ENCODE measurements at regions not wholly inside any gene's neighbourhood (a gene's known extent, or its start where the extent isn't known, plus 50 kb on each side); places are given as distances from the start of the nearest gene placed in this dataset.

DNA sequence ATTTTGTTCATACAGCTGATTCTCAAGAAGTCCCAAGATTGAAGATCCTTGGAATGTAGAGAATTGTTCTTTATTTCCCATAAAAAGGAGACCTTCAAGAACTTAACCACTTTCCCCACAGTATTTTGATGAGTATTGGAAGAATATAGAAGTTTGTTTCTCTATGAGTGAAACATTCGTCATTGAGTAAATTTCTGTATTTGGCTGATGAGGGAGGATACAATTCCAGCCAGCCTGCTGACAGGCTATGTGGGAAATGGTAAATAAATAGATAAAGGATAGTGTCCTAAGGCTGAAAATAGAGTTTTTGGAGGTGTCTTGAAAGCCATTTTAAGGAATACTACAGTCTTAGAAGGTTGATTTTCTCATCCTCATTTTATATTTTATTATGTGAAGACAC, 1076.1 kb downstream of the ROBO2 start:
- intact Hi-C loops (cut with DNase I) = no loop called here
- ATAC-seq (no peak), DNase-seq (ENCODE audit: low spot score) (no peak)

GRCh38 chr3:78116874-78117273, 1077.0 kb downstream of the ROBO2 start:
- DNase-seq (ENCODE audit: low spot score) (no peak), ATAC-seq (peak; percentile 70)
- intact Hi-C loops (cut with DNase I) = no loop called here

DNA sequence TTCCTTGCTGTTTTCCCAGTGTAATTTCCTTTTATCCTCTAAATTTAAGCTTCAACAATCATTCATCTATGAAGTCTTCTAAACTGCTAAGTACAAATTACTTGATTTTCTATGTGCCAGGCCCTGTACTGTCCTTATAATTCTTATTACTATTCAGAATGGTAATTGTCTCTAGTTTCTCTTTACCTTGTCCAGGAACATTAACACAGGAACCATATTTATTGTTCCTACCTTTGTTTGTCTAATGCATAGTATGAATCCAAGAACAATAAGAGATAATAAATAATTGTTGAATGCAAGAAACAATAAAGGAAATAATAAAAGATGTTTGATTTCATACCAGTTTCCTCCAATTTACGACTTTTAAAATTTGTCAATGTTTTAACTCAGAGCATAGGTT, 1083.2 kb downstream of the ROBO2 start:
- DNase-seq (ENCODE audit: low spot score) (no peak), ATAC-seq (no peak)
- intact Hi-C loops (cut with DNase I) = no loop called here

- no peak for ATAC-seq
- no peak for DNase-seq (ENCODE audit: low spot score)
- intact Hi-C loops (cut with DNase I) = no loop called here
Observed at GRCh38 chr3:78129707-78130106, 1089.8 kb downstream of the ROBO2 start.

DNA sequence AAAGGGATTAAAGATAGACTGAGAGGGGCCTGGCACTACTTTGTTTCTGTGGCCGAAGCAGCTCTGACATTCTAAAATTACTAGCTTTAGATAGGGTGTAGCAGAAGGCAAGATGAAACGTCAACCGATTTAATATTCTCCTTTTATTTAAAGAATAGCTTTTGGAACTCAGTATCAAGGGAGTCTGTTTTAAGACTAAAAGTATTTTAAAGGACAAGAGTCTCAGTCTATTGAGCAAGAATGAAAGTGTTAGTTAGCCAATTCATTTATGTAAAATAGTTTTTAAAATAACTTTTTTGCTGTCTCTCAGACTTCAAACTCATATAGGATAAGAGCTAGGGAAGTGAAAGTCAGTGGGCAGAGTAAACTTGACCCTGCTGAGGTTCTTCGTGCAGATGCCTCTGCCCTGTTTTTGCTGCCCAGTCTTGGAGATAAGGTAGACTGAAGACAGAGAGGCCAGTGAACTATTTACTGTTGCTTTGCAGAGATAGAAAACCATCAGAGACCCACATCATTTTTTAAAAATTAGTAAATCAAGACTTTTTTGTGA, 1090.9 kb downstream of the ROBO2 start:
- ATAC-seq (no peak), DNase-seq (ENCODE audit: low spot score) (no peak)
- intact Hi-C loops (cut with DNase I) = no loop called here

- DNase-seq (ENCODE audit: low spot score) (no peak), ATAC-seq (no peak)
- intact Hi-C loops (cut with DNase I) = no loop called here
Observed at GRCh38 chr3:78134496-78134895, 1094.6 kb downstream of the ROBO2 start.

- no peak for ATAC-seq
Observed at GRCh38 chr3:78139166-78139565, 1099.3 kb downstream of the ROBO2 start.

GRCh38 chr3:78140274-78140673, 1100.4 kb downstream of the ROBO2 start:
- DNase-seq (ENCODE audit: low spot score) (no peak), ATAC-seq (no peak)
- intact Hi-C loops (cut with DNase I) = no loop called here

More at GRCh38 chr3:78139166-78139565, 1099.3 kb downstream of the ROBO2 start:
- intact Hi-C loops (cut with DNase I) = no loop called here
- DNase-seq (ENCODE audit: low spot score) = no peak

DNA sequence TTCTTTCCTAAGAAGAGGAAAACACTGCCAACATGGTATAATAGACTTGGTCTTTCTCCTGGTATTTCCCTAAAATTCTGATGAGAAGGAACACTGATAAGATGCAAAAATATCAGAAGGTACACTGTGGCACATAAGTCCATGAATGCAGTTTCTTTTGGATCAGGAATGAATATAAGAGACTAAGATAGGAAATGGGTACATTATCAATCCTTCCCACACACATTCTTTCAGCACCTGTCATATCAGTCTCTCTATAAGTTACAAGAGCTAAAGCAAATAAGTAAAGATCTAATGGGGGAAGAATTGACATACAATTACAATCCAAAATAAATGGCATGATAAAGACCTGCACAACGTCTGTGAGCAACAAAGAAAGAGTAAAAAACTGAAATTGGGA, 1101.0 kb downstream of the ROBO2 start:
- no peak for DNase-seq (ENCODE audit: low spot score)
- intact Hi-C loops (cut with DNase I) = no loop called here
- no peak for ATAC-seq

DNA sequence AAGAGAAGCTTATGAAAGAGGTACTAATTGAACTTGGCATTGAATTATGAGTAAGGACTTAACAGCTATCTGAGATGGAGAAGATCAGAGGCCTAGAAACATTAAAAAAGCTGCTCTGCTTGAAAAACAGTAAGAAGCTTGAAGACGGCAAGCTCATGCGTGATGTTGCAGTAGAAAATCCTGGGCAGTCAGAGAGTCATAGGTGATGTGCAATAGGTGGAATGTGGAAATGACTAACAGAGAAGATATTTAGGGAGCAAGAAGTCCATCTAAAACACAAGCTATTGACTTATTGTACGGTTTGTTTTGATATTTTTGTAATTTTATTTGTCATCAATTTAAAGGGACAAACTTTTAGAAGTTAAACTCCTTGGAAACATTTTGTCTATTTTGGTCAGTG, 1101.4 kb downstream of the ROBO2 start:
- DNase-seq (ENCODE audit: low spot score) = no peak
- intact Hi-C loops (cut with DNase I) = no loop called here
- no peak for ATAC-seq

DNA sequence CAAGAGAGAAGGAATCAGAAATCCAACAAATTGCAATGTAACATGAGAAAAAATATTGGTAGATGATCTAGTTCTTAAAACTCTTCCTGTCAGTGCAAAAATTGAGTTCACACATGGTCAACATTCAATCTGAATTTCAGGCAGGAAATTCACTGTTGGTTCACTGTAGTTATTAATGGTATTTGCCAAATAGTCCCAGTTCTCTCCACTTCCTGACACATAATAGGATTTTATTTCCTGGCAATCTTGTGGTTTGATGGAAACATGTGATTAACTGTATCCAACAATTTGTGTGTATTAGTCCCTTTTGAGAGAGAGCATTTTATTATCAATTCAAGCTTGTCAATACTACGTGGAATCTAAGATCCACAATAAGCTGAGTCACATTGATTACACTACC, 1103.1 kb downstream of the ROBO2 start:
- no peak for DNase-seq (ENCODE audit: low spot score)
- ATAC-seq = no peak
- intact Hi-C loops (cut with DNase I) = no loop called here

DNA sequence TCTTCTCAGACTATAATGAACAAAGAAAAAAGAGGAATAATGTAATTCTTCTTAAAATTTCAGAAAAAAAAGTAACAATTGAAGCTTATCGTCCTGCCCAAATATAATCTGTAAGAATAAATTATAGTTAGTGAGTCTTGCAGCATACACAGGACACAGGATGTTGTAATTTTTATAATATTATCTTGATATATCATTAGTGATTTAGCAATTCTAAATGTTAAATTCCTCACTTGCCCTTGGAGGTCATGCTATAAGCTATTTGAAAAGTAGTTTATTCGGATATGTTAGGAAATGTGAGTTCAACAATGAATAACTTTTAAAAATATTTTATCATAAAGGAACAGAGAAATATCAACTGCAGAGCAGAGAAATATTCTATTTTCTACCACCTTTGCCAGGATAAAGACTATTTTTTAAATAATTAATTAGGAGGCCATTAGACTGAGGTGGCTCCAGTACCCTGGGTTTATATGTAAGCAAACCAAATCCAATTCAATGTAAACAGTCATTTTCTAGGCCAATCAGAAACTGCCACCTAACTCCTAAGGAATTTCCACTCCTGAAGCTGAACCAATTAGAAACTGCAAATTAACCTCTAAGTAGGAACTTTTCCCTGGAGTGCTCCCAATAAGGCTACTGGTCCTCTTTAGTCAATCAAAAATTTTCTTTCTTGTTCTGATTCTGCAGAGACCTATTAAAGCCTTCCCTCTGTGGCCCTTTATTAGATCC, 1109.3 kb downstream of the ROBO2 start:
- intact Hi-C loops (cut with DNase I) = no loop called here
- DNase-seq (ENCODE audit: low spot score) (no peak), ATAC-seq (no peak)

DNA sequence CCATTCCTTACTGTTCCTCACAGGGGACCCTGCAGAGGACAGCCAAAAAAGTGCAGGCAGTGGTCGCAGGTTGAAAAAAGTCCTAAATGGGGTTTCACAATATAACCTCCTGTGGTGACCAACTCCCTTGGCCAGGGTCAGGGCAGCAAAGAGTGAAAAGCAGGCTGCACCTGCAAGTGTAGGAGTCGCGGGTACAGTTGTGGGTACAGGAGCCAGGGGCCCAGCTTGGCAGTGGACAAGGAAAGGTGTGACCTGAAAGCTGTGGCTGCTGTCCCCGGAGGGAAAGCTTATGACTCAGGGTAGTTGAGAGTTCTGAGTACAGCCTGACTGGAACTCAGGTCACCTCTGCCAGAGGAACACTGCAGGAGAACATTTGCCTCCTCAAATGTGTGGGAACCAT, 1114.1 kb downstream of the ROBO2 start:
- DNase-seq (ENCODE audit: low spot score) = no peak
- ATAC-seq = no peak
- intact Hi-C loops (cut with DNase I) = loop anchor here (5.0 kb wide), 1 partner anchor 367 kb away; no protein-coding TSS in a partner anchor

GRCh38 chr3:78154521-78155186, 1114.8 kb downstream of the ROBO2 start:
- ATAC-seq (no peak), DNase-seq (ENCODE audit: low spot score) (no peak)
- intact Hi-C loops (cut with DNase I) = loop anchor here (5.0 kb wide), 1 partner anchor 367 kb away; no protein-coding TSS in a partner anchor

- DNase-seq (ENCODE audit: low spot score) (no peak), ATAC-seq (no peak)
- intact Hi-C loops (cut with DNase I) = no loop called here
Observed at GRCh38 chr3:78161736-78162135, 1121.8 kb downstream of the ROBO2 start.

GRCh38 chr3:78163379-78163778, 1123.5 kb downstream of the ROBO2 start:
- DNase-seq (ENCODE audit: low spot score) (no peak), ATAC-seq (no peak)
- intact Hi-C loops (cut with DNase I) = no loop called here

DNA sequence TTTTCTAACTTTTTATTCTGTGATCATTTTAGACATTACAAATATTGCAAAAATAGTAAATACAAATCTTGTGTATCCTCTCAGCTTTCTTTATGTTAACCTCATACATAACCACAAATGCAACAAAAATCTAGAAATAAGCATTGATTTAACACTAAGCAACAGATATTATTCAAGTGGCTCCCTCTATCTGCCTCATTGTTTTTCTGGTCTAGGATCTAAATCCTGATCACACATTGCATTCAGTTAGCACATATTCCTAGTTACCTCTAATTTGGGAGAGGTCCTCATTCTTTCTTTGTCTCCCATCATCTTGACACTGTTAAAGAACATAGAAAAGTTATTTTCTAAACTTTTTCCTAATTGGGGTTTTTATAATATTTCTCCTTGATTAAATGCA, 1126.0 kb downstream of the ROBO2 start:
- ATAC-seq (no peak), DNase-seq (ENCODE audit: low spot score) (no peak)
- intact Hi-C loops (cut with DNase I) = no loop called here

GRCh38 chr3:78174821-78175220, 1134.9 kb downstream of the ROBO2 start:
- intact Hi-C loops (cut with DNase I) = no loop called here
- ATAC-seq = no peak
- DNase-seq (ENCODE audit: low spot score) = no peak

DNA sequence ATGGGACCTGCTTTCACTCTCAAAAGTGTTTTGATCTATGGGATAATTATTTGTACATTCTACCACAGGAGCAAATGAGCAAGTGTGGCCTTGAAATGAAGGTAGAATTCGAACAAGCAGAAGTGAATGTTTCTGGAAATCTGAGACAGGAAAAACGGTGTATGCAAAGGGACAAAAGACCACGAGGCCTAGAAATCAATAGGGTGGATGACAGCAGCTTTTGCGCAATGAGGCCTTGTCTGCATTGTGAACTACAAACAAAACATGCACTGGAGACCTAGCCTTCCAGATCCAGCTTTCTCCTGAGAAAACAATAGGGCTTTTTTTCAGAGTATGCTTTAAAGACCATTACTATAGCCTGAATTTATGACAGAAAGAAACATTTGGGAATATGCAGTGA, 1137.0 kb downstream of the ROBO2 start:
- intact Hi-C loops (cut with DNase I) = no loop called here
- ATAC-seq (no peak), DNase-seq (ENCODE audit: low spot score) (no peak)

- DNase-seq (ENCODE audit: low spot score) = no peak
- ATAC-seq = no peak
- intact Hi-C loops (cut with DNase I) = no loop called here
Observed at GRCh38 chr3:78177780-78178179, 1137.9 kb downstream of the ROBO2 start.

- ATAC-seq = no peak
- DNase-seq (ENCODE audit: low spot score) = no peak
- intact Hi-C loops (cut with DNase I) = no loop called here
Observed at GRCh38 chr3:78178209-78178608, 1138.3 kb downstream of the ROBO2 start.

All from sciatic nerve (tissue), 2 donors.